H1 (cell line): ENCODE measurements at regions not wholly inside any gene's neighbourhood (a gene's known extent, or its start where the extent isn't known, plus 50 kb on each side); places are given as distances from the start of the nearest gene placed in this dataset.

ENCODE experiments used
- CBX5 ChIP-seq: fragments of 300-800, 300-1000 bp; sonication (generic); IDR thresholded peaks from 2 replicates; pipeline ENCODE4 v1.7.1; 2016; ENCODE audit warnings: antibody characterized with exemption, low read length, low read depth
- EZH2 ChIP-seq: fragments of 200-600 bp; sonication (generic); IDR thresholded peaks from 2 replicates; pipeline ENCODE4 v1.7.1; 2012; ENCODE audit warnings: low read depth, mild to moderate bottlenecking, moderate library complexity, low read length, inconsistent platforms; ENCODE audit not compliant: severe bottlenecking
- GABPA ChIP-seq: IDR thresholded peaks from 2 replicates; pipeline ENCODE4 v1.6.1; 2011; ENCODE audit warnings: mild to moderate bottlenecking, low read length, moderate library complexity, borderline replicate concordance; ENCODE audit not compliant: insufficient read depth
- GTF2F1 ChIP-seq: IDR thresholded peaks from 2 replicates; pipeline ENCODE4 v1.6.1; 2012; ENCODE audit warnings: low read depth, low read length, improper control_type of control experiment, borderline replicate concordance
- KDM1A ChIP-seq: fragments of 200-600, 300-600 bp; sonication (generic); IDR thresholded peaks from 2 replicates; pipeline ENCODE4 v1.7.1; 2016; ENCODE audit warnings: mild to moderate bottlenecking, low read length, borderline replicate concordance
- MAFK ChIP-seq: IDR thresholded peaks from 2 replicates; pipeline ENCODE4 v1.6.1; 2012; ENCODE audit warnings: low read depth, mild to moderate bottlenecking, improper control_type of control experiment, low read length
- POLR2A ChIP-seq, 2 experiments: IDR thresholded peaks; 1 replicate in 1 of 2; 2 replicates in 1 of 2; pipeline ENCODE4 v1.6.1; 2011; ENCODE audit warnings: low read depth in 2 of 2, low read length in 2 of 2, mild to moderate bottlenecking in 2 of 2; ENCODE audit errors: control extremely low read depth in 1 of 2
- POLR2AphosphoS5 ChIP-seq: IDR thresholded peaks from 2 replicates; pipeline ENCODE4 v1.6.1; 2011; ENCODE audit warnings: low read depth, low read length
- SRF ChIP-seq: IDR thresholded peaks from 2 replicates; pipeline ENCODE4 v1.6.1; 2011; ENCODE audit warnings: mild to moderate bottlenecking, low read depth, low read length, moderate library complexity
- ZNF274 ChIP-seq: IDR thresholded peaks from 2 replicates; pipeline ENCODE4 v1.7.0; 2012; ENCODE audit warnings: low read length, borderline replicate concordance; ENCODE audit errors: extremely low read depth
- TF ChIP-seq, protein P1 (sequence below), 3 experiments: IDR thresholded peaks; 1 replicate in 2 of 3; 2 replicates in 1 of 3; pipeline versions ENCODE4 v1.5.1 to v1.6.1; 2011; ENCODE audit warnings: low read length in 3 of 3, mild to moderate bottlenecking in 3 of 3, inconsistent platforms in 2 of 3, low read depth in 1 of 3, moderate library complexity in 1 of 3; ENCODE audit not compliant: insufficient read depth in 1 of 3; ENCODE audit errors: control extremely low read depth in 1 of 3
- TF ChIP-seq, protein P2 (sequence below): IDR thresholded peaks from 2 replicates; pipeline ENCODE4 v1.6.1; 2012; ENCODE audit warnings: inconsistent platforms
- TF ChIP-seq, protein P3 (sequence below): IDR thresholded peaks from 2 replicates; pipeline ENCODE4 v1.6.1; 2012; ENCODE audit warnings: inconsistent platforms

GRCh38 chr5:124894541-124894940, 148.1 kb upstream of the ZNF608 start:
- TF ChIP-seq, protein P1, sequence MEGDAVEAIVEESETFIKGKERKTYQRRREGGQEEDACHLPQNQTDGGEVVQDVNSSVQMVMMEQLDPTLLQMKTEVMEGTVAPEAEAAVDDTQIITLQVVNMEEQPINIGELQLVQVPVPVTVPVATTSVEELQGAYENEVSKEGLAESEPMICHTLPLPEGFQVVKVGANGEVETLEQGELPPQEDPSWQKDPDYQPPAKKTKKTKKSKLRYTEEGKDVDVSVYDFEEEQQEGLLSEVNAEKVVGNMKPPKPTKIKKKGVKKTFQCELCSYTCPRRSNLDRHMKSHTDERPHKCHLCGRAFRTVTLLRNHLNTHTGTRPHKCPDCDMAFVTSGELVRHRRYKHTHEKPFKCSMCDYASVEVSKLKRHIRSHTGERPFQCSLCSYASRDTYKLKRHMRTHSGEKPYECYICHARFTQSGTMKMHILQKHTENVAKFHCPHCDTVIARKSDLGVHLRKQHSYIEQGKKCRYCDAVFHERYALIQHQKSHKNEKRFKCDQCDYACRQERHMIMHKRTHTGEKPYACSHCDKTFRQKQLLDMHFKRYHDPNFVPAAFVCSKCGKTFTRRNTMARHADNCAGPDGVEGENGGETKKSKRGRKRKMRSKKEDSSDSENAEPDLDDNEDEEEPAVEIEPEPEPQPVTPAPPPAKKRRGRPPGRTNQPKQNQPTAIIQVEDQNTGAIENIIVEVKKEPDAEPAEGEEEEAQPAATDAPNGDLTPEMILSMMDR (IDR thresholded peaks at IDR 0.05; ENCODE audit: control extremely low read depth in 1 of 3, insufficient read depth in 1 of 3, low read depth in 1 of 3, low read length in 3 of 3), result no peak
- TF ChIP-seq POLR2AphosphoS5 (no peak), ZNF274 (no peak), GTF2F1 (no peak), CBX5 (no peak), SRF (no peak), MAFK (no peak), GABPA (no peak), POLR2A (IDR thresholded peaks at IDR 0.05; ENCODE audit: control extremely low read depth in 1 of 2, low read depth in 2 of 2, low read length in 2 of 2) (no peak), EZH2 (no peak), KDM1A (no peak)
- TF ChIP-seq, protein P2, sequence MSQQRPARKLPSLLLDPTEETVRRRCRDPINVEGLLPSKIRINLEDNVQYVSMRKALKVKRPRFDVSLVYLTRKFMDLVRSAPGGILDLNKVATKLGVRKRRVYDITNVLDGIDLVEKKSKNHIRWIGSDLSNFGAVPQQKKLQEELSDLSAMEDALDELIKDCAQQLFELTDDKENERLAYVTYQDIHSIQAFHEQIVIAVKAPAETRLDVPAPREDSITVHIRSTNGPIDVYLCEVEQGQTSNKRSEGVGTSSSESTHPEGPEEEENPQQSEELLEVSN, result no peak
- TF ChIP-seq, protein P3, sequence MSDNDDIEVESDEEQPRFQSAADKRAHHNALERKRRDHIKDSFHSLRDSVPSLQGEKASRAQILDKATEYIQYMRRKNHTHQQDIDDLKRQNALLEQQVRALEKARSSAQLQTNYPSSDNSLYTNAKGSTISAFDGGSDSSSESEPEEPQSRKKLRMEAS, result no peak
